Osteoblast (primary cell): ENCODE measurements at regions not wholly inside any gene's neighbourhood (a gene's known extent, or its start where the extent isn't known, plus 50 kb on each side); places are given as distances from the start of the nearest gene placed in this dataset.

ENCODE experiments used
- DNase-seq: peaks from one replicate; pipeline ENCODE4 v3.0.0; 2011; ENCODE audit warnings: low spot score, mixed read lengths; ENCODE audit not compliant: insufficient read length; ENCODE audit errors: missing footprints
- H2AFZ ChIP-seq: 2 replicates; pipeline ENCODE4 v1.6.0; 2011; ENCODE audit warnings: mild to moderate bottlenecking, low read length
- H3K27ac ChIP-seq: 2 replicates; pipeline ENCODE4 v1.5.1; 2011; ENCODE audit warnings: mild to moderate bottlenecking, low read depth, low read length, moderate library complexity
- H3K27me3 ChIP-seq: 2 replicates; pipeline ENCODE4 v1.6.0; 2012; ENCODE audit warnings: mild to moderate bottlenecking, control low read depth, inconsistent platforms, low read length, moderate library complexity; ENCODE audit not compliant: insufficient read depth
- H3K36me3 ChIP-seq: 2 replicates; pipeline ENCODE4 v1.5.1; 2011; ENCODE audit warnings: mild to moderate bottlenecking, low read length, control low read depth, moderate library complexity; ENCODE audit not compliant: insufficient read depth
- H3K4me1 ChIP-seq: 2 replicates; pipeline ENCODE4 v1.5.1; 2011; ENCODE audit warnings: mild to moderate bottlenecking, low read length, control low read depth, moderate library complexity; ENCODE audit not compliant: insufficient read depth
- H3K4me2 ChIP-seq: 2 replicates; pipeline ENCODE4 v1.6.0; 2011; ENCODE audit warnings: mild to moderate bottlenecking, low read length; ENCODE audit not compliant: insufficient read depth
- H3K4me3 ChIP-seq: fragments of 200-600 bp; sonication (generic); 3 replicates; pipeline ENCODE4 v1.5.1; 2012; ENCODE audit warnings: mild to moderate bottlenecking, low read length, inconsistent platforms; ENCODE audit not compliant: insufficient read depth
- H3K79me2 ChIP-seq: 2 replicates; pipeline ENCODE4 v1.6.0; 2012; ENCODE audit warnings: mild to moderate bottlenecking, low read length, control low read depth, inconsistent platforms; ENCODE audit not compliant: insufficient read depth
- H3K9me3 ChIP-seq: 2 replicates; pipeline ENCODE4 v1.5.1; 2011; ENCODE audit warnings: low read depth, low read length, control low read depth
- H4K20me1 ChIP-seq: 2 replicates; pipeline ENCODE4 v1.6.0; 2012; ENCODE audit warnings: mild to moderate bottlenecking, low read length, control low read depth; ENCODE audit not compliant: insufficient read depth
- TF ChIP-seq, protein P1 (sequence below): IDR thresholded peaks from 2 replicates; pipeline ENCODE4 v1.5.1; 2011; ENCODE audit warnings: mild to moderate bottlenecking, low read depth, low read length, moderate library complexity; ENCODE audit errors: extremely low read depth

DNA sequence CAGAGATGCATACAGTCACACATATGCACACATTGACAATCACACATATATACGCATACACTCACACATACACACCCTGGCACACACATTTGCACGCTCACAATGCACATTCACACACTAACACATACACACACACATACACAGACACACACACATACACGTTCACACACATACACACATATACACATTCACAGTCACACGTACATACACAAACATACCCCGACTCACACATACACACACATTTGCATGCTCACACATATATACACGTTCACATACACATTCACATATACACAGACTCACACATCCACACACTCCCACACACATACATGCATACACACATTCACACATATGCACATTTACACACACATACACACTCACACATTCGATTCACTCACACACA, 366.8 kb upstream of the ID4 start:
- H3K36me3 ChIP-seq: no peaks in the 10 kb centered on the region
- H3K4me2 ChIP-seq: no peak overlapping the region
- H3K27ac ChIP-seq: no peak overlapping the region
- H3K4me1 ChIP-seq: peaks cover 9% of the 10 kb centered on the region
- no peak overlapping the region for H3K4me3 ChIP-seq
- H2AFZ ChIP-seq: no peak overlapping the region
- no peaks in the 10 kb centered on the region for H4K20me1 ChIP-seq
- no peak for DNase-seq
- no peaks in the 10 kb centered on the region for H3K9me3 ChIP-seq
- no peaks in the 10 kb centered on the region for H3K27me3 ChIP-seq
- no peaks in the 10 kb centered on the region for H3K79me2 ChIP-seq
- TF ChIP-seq, protein P1, sequence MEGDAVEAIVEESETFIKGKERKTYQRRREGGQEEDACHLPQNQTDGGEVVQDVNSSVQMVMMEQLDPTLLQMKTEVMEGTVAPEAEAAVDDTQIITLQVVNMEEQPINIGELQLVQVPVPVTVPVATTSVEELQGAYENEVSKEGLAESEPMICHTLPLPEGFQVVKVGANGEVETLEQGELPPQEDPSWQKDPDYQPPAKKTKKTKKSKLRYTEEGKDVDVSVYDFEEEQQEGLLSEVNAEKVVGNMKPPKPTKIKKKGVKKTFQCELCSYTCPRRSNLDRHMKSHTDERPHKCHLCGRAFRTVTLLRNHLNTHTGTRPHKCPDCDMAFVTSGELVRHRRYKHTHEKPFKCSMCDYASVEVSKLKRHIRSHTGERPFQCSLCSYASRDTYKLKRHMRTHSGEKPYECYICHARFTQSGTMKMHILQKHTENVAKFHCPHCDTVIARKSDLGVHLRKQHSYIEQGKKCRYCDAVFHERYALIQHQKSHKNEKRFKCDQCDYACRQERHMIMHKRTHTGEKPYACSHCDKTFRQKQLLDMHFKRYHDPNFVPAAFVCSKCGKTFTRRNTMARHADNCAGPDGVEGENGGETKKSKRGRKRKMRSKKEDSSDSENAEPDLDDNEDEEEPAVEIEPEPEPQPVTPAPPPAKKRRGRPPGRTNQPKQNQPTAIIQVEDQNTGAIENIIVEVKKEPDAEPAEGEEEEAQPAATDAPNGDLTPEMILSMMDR: no peak

DNA sequence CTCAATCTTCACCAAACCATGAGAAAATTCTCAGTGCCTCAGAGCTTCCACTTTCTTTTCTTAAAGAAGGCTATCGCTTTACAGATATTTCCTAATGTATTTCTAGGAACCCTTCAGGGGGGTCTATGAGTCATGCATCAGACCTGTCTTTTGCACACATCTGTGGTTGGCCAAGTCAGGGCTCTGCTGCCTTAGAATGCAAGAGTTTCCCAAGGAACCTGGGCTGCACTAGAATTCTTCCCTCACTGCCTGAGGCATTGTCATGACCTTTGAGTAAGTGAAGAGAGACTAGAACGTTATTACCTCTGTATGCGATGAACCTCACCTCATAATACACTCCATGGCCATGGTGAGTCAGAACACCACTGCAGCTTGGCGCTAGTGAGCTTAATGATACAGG, 365.0 kb upstream of the ID4 start:
- no peaks in the 10 kb centered on the region for H3K9me3 ChIP-seq

DNA sequence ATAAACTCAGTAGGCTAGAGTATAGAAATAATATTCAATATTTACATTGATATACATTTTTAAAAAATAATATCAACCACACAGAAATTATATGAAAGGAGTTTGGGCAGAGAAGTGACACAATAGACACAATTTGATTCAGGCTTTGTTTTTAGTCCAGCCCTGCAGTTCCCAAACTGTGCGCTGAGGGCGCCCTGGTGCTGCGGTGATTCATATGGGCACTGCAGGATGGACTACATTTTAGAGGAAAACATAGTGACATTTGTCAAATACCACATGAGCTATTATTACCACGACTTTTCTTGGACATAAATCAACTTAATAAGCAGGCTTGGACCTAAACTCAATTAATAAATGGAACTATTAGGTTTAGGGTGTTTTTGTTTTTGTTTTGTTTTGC, 364.3 kb upstream of the ID4 start:
- no peak overlapping the region for H3K27ac ChIP-seq
- no peaks in the 10 kb centered on the region for H3K4me1 ChIP-seq
- H3K9me3 ChIP-seq: no peaks in the 10 kb centered on the region
- no peak for DNase-seq
- no peaks in the 10 kb centered on the region for H3K27me3 ChIP-seq
- H3K4me2 ChIP-seq: no peak overlapping the region
- H2AFZ ChIP-seq: no peak overlapping the region
- no peak overlapping the region for H3K4me3 ChIP-seq
- no peaks in the 10 kb centered on the region for H3K36me3 ChIP-seq
- H3K79me2 ChIP-seq: no peaks in the 10 kb centered on the region
- no peaks in the 10 kb centered on the region for H4K20me1 ChIP-seq
- TF ChIP-seq, protein P1: peak; percentile 26

More for the DNA sequence above, 365.0 kb upstream of the ID4 start:
- Histone ChIP-seq H3K4me1 (no peaks in the 10 kb centered on the region), H3K4me3 (no peak overlapping the region), H3K36me3 (no peaks in the 10 kb centered on the region), H2AFZ (no peak overlapping the region), H3K27ac (no peak overlapping the region), H3K27me3 (no peaks in the 10 kb centered on the region), H4K20me1 (no peaks in the 10 kb centered on the region), H3K4me2 (no peak overlapping the region), H3K79me2 (no peaks in the 10 kb centered on the region)
- DNase-seq: no peak
- TF ChIP-seq, protein P1: no peak

DNA sequence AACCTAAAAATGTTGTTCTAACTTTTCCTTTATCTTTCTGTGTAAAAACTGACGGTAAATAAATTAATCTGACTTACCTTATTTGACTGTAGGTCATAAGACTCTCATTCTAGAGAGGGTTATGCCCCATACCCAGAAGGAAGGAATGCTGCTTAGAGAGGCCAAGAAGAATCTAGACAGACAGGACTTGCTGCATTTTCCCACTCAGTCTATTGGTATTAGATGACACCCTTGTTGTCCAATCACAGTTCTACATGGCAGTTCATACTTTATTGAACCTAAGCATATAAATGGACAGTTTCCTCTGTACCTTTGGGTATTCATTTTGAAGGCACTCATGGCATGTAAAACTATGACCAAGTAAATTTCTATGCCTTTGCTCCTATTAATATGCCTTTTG, 359.6 kb upstream of the ID4 start:
- Histone ChIP-seq H3K4me2 (no peak overlapping the region), H3K27me3 (no peaks in the 10 kb centered on the region), H3K4me1 (peaks cover 9% of the 10 kb centered on the region), H3K4me3 (no peak overlapping the region), H4K20me1 (no peaks in the 10 kb centered on the region), H3K36me3 (no peaks in the 10 kb centered on the region), H3K27ac (no peak overlapping the region), H3K9me3 (no peaks in the 10 kb centered on the region), H3K79me2 (no peaks in the 10 kb centered on the region), H2AFZ (no peak overlapping the region)
- TF ChIP-seq, protein P1: no peak
- DNase-seq: no peak
